ENCODE measurements at regions not wholly inside any gene's neighbourhood (a gene's known extent, or its start where the extent isn't known, plus 50 kb on each side); places are given as distances from the start of the nearest gene placed in this dataset.

- Histone ChIP-seq H3K36me3 (no peaks in the 10 kb centered on the region), H3K27ac (no peak overlapping the region), H3K27me3 (no peaks in the 10 kb centered on the region), H3K4me3 (no peak overlapping the region), H3K9me3 (no peaks in the 10 kb centered on the region), H3K4me1 (no peaks in the 10 kb centered on the region)
- DNase-seq = no peak
- intact Hi-C loops (cut with DNase I) = no loop called here
- 81 to 84% methylated on average over 7 of the region's 7 CpGs for WGBS, 2 donors
- TF ChIP-seq, protein P1, sequence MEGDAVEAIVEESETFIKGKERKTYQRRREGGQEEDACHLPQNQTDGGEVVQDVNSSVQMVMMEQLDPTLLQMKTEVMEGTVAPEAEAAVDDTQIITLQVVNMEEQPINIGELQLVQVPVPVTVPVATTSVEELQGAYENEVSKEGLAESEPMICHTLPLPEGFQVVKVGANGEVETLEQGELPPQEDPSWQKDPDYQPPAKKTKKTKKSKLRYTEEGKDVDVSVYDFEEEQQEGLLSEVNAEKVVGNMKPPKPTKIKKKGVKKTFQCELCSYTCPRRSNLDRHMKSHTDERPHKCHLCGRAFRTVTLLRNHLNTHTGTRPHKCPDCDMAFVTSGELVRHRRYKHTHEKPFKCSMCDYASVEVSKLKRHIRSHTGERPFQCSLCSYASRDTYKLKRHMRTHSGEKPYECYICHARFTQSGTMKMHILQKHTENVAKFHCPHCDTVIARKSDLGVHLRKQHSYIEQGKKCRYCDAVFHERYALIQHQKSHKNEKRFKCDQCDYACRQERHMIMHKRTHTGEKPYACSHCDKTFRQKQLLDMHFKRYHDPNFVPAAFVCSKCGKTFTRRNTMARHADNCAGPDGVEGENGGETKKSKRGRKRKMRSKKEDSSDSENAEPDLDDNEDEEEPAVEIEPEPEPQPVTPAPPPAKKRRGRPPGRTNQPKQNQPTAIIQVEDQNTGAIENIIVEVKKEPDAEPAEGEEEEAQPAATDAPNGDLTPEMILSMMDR (IDR thresholded peaks at IDR 0.05) = no peak
- no peak for ATAC-seq
Measured at GRCh38 chr16:13397126-13397525, 495.7 kb downstream of the SHISA9 start.

- H3K36me3 ChIP-seq = no peaks in the 10 kb centered on the region
- intact Hi-C loops (cut with DNase I) = loop anchor here in 1 of 10 donors (10.0 kb wide), 1 partner anchor 57 kb away; no protein-coding TSS in a partner anchor
- no peaks in the 10 kb centered on the region for H3K9me3 ChIP-seq
- TF ChIP-seq, protein P1 (IDR thresholded peaks at IDR 0.05) = no peak
- H3K27me3 ChIP-seq = no peaks in the 10 kb centered on the region
- no peak overlapping the region for H3K27ac ChIP-seq
- no peak for DNase-seq
- no peak for ATAC-seq
- no peaks in the 10 kb centered on the region for H3K4me1 ChIP-seq
- no peak overlapping the region for H3K4me3 ChIP-seq
- WGBS, 2 donors = 77 to 82% methylated on average over 4 of the region's 4 CpGs
Measured at GRCh38 chr16:13401641-13402040, 500.2 kb downstream of the SHISA9 start.

DNA sequence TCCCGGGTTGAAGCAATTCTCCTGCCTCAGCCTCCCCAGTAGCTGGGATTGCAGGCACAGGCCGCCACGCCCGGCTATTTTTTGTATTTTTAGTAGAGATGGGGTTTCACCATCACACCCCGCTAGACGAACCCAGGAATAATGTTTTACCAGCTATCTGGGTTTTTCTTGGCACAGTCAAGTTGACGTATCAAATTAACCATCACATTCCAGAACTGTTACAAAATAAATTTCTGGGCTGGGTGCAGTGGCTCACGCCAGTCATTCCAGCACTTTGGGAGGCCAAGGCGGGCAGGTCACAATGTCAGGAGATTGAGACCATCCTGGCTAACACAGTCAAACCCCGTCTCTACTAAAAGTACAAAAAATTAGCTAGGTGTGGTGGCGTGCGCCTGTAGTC, 501.2 kb downstream of the SHISA9 start:
- DNase-seq (no peak), ATAC-seq (no peak)
- Histone ChIP-seq H3K27me3 (no peaks in the 10 kb centered on the region), H3K36me3 (no peaks in the 10 kb centered on the region), H3K4me1 (no peaks in the 10 kb centered on the region), H3K9me3 (no peaks in the 10 kb centered on the region), H3K4me3 (no peak overlapping the region), H3K27ac (no peak overlapping the region)
- WGBS, 2 donors = 80 to 87% methylated on average over 12 of the region's 12 CpGs
- intact Hi-C loops (cut with DNase I) = loop anchor here in 1 of 10 donors (10.0 kb wide), 1 partner anchor 58 kb away; no protein-coding TSS in a partner anchor
- TF ChIP-seq, protein P1 (IDR thresholded peaks at IDR 0.05) = no peak

DNA sequence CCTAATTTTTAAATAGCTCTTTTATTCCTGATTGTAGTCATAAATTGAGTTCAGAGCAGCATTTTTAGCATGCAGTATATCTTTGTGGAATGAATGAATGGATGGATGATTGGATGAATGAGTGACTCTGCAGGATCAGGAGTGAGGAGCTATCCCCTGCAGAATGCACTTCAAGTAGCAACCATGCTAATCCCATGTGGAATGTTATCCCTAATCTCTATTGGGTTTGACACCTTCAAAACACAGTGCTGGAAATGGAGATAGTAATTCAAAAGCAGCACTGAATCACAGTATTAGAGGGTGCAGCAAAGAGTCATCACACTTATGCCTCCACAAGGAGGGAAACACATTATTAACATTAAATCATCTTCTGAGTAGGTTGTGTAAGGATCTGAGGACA, 501.9 kb downstream of the SHISA9 start:
- no peak overlapping the region for H3K27ac ChIP-seq
- no peak for ATAC-seq
- H3K9me3 ChIP-seq = no peaks in the 10 kb centered on the region
- H3K4me3 ChIP-seq = no peak overlapping the region
- intact Hi-C loops (cut with DNase I) = loop anchor here in 1 of 10 donors (10.0 kb wide), 1 partner anchor 59 kb away; no protein-coding TSS in a partner anchor
- no peak for DNase-seq
- TF ChIP-seq, protein P1 (IDR thresholded peaks at IDR 0.05) = no peak
- no peaks in the 10 kb centered on the region for H3K27me3 ChIP-seq
- H3K36me3 ChIP-seq = no peaks in the 10 kb centered on the region
- no peaks in the 10 kb centered on the region for H3K4me1 ChIP-seq

All from heart right ventricle (tissue), 16 donors.